K562 (cell line): ENCODE measurements at regions not wholly inside any gene's neighbourhood (a gene's known extent, or its start where the extent isn't known, plus 50 kb on each side); places are given as distances from the start of the nearest gene placed in this dataset.

ENCODE experiments used
- ATAC-seq: fragments of 200-7000 bp; cut with Tn5 transposase; 3 replicates; pipeline ENCODE4 v1.9.1; 2020; ENCODE audit warnings: moderate library complexity
- BruUV-seq: library from RNA; stranded (reverse); fragments of 400-500 nt; replicated peaks from 2 replicates; lab custom pipeline; 2021; lab: Mats Ljungman, UMichigan
- CTCF ChIA-PET: fragments of 300-600 bp; formaldehyde crosslinking; extraction: SDS; loops from one replicate; lab custom pipeline; 2021; ENCODE audit warnings: low intra/inter-chr PET ratio; lab: Yijun Ruan, JAX
- POLR2A ChIA-PET: fragments of 300-600, 350-650 bp; sonication (Branson Sonifier 250); formaldehyde crosslinking; extraction: SDS; loops from one replicate; lab custom pipeline; 2021; ENCODE audit warnings: antibody characterized with exemption, inconsistent platforms; lab: Yijun Ruan, JAX
- DNase-seq, 4 experiments: peaks; one replicate each; pipeline versions ENCODE4 v3.0.0 to v3.0.0-alpha.2; 2011 to 2018; ENCODE audit warnings: low spot score in 3 of 4, mixed read lengths in 3 of 4; ENCODE audit errors: extremely low read depth in 1 of 4
- FAIRE-seq: peaks from 2 replicates; lab custom pipeline; 2011; peaks lifted over from hg19 to GRCh38; lab: Jason Lieb, UNC
- H2AFZ ChIP-seq: 2 replicates; pipeline ENCODE4 v1.6.0; 2011; ENCODE audit warnings: low read depth, low read length, control low read depth, inconsistent platforms
- H3K27ac ChIP-seq: fragments of 200-600 bp; 3 replicates; pipeline ENCODE4 v1.8.0; 2011; ENCODE audit warnings: low read depth, mild to moderate bottlenecking, control low read depth, inconsistent platforms, low read length, moderate library complexity, mixed read lengths; ENCODE audit errors: extremely low read depth
- H3K27me3 ChIP-seq, 2 experiments: fragments of 300-600 bp in 1 of 2; 2 replicates in 1 of 2; 3 replicates in 1 of 2; pipeline versions ENCODE4 v1.6.0 to v1.8.0; 2011; ENCODE audit warnings: inconsistent platforms in 2 of 2, low read length in 2 of 2, mild to moderate bottlenecking in 1 of 2, mixed read lengths in 1 of 2, moderate library complexity in 1 of 2; ENCODE audit not compliant: control insufficient read depth in 2 of 2, insufficient read depth in 2 of 2
- H3K36me3 ChIP-seq: fragments of 300-600 bp; 3 replicates; pipeline ENCODE4 v1.8.0; 2011; ENCODE audit warnings: mild to moderate bottlenecking, low read length, inconsistent platforms; ENCODE audit not compliant: control insufficient read depth, insufficient read depth
- H3K4me1 ChIP-seq, 2 experiments: fragments of 200-600 bp in 1 of 2; replicated peaks in 1 of 2; 2 replicates in 1 of 2; 3 replicates in 1 of 2; pipeline versions ENCODE4 v1.5.1 to v1.8.0; 2011; ENCODE audit warnings: inconsistent platforms in 2 of 2, low read length in 2 of 2, mild to moderate bottlenecking in 1 of 2, mixed read lengths in 1 of 2, moderate library complexity in 1 of 2; ENCODE audit not compliant: control insufficient read depth in 2 of 2, insufficient read depth in 2 of 2
- H3K4me2 ChIP-seq: 2 replicates; pipeline ENCODE4 v1.6.1; 2011; ENCODE audit warnings: low read length, control low read depth, inconsistent platforms, mixed read lengths; ENCODE audit not compliant: insufficient read depth
- H3K4me3 ChIP-seq: fragments of 200-600 bp; sonication (generic), shearing (Covaris generic); 2 replicates; pipeline ENCODE4 v1.5.1; 2016; ENCODE audit warnings: control low read depth, inconsistent platforms
- H3K79me2 ChIP-seq: fragments of 200-600 bp; 3 replicates; pipeline ENCODE4 v1.8.0; 2011; ENCODE audit warnings: low read length, inconsistent platforms; ENCODE audit not compliant: control insufficient read depth, insufficient read depth
- H3K9ac ChIP-seq, 2 experiments: 2 replicates each; pipeline versions ENCODE4 v1.6.0 to v1.6.1; 2011; ENCODE audit warnings: low read depth in 2 of 2, low read length in 2 of 2, control low read depth in 1 of 2, inconsistent platforms in 1 of 2, mild to moderate bottlenecking in 1 of 2, mixed read lengths in 1 of 2; ENCODE audit not compliant: insufficient read depth in 1 of 2
- H3K9me1 ChIP-seq: one replicate; pipeline ENCODE4 v1.6.0; 2011; ENCODE audit warnings: inconsistent platforms, mild to moderate bottlenecking, low read length, moderate library complexity; ENCODE audit not compliant: control insufficient read depth, insufficient read depth
- H3K9me3 ChIP-seq: replicated peaks from 2 replicates; pipeline ENCODE4 v1.5.1; 2011; ENCODE audit warnings: low read depth, low read length, inconsistent platforms; ENCODE audit not compliant: control insufficient read depth, insufficient read depth
- H4K20me1 ChIP-seq: replicated peaks from 2 replicates; pipeline ENCODE4 v1.6.1; 2011; ENCODE audit warnings: low read length, inconsistent platforms, mixed read lengths; ENCODE audit not compliant: control insufficient read depth, insufficient read depth
- BMI1 ChIP-seq: fragments of 150-350 bp; IDR thresholded peaks from 2 replicates; pipeline ENCODE4 v1.6.1; 2014; ENCODE audit warnings: low read length
- FOS ChIP-seq: IDR thresholded peaks from 3 replicates; pipeline ENCODE4 v1.6.1; 2011; ENCODE audit not compliant: insufficient read length; ENCODE audit errors: extremely low read depth
- HNRNPL ChIP-seq: fragments of 200-400 bp; formaldehyde crosslinking; IDR thresholded peaks from 2 replicates; pipeline ENCODE4 v1.6.1; 2017; ENCODE audit warnings: low read depth, mild to moderate bottlenecking, low read length
- TOE1 ChIP-seq, 2 experiments: fragments of 450-650 bp in 1 of 2; sonication (generic) in 1 of 2; formaldehyde crosslinking in 1 of 2; IDR thresholded peaks; 2 replicates each; pipeline versions ENCODE4 v1.7.1 to v1.8.0; 2016 to 2022; ENCODE audit warnings: borderline replicate concordance in 2 of 2, mild to moderate bottlenecking in 2 of 2, antibody characterized with exemption in 1 of 2, inconsistent platforms in 1 of 2, low read depth in 1 of 2, missing genetic modification reagents in 1 of 2, moderate library complexity in 1 of 2
- WGBS: fragments of 100-300 bp; shearing (Covaris generic); methylation state at CpG from one replicate; pipeline ENCODE4 v1.1.6; 2016; ENCODE audit warnings: low coverage, mixed read lengths; ENCODE audit not compliant: insufficient coverage; ENCODE audit errors: missing lambda C conversion rate; 5-methylcytosine and 5-hydroxymethylcytosine counted together
- in situ Hi-C: fragments of 300-500 bp; cut with MboI; formaldehyde crosslinking; loops from 4 replicates; pipeline ENCODE4 v1.15.0; 2018; ENCODE audit warnings: inconsistent platforms, mixed read lengths
- intact Hi-C: fragments of 100-400 bp; cut with micrococcal nuclease; formaldehyde crosslinking; loops from 2 replicates; pipeline ENCODE4 v1.14.2; 2022
- TF ChIP-seq, protein P1 (sequence below): sonication (generic); formaldehyde crosslinking; IDR thresholded peaks from 2 replicates; pipeline ENCODE4 v1.8.1; 2023; ENCODE audit warnings: mild to moderate bottlenecking, missing genetic modification reagents
- TF ChIP-seq, protein P2 (sequence below): fragments of 450-650 bp; formaldehyde crosslinking; IDR thresholded peaks from 2 replicates; pipeline ENCODE4 v1.4.0; 2020; ENCODE audit warnings: mild to moderate bottlenecking

DNA sequence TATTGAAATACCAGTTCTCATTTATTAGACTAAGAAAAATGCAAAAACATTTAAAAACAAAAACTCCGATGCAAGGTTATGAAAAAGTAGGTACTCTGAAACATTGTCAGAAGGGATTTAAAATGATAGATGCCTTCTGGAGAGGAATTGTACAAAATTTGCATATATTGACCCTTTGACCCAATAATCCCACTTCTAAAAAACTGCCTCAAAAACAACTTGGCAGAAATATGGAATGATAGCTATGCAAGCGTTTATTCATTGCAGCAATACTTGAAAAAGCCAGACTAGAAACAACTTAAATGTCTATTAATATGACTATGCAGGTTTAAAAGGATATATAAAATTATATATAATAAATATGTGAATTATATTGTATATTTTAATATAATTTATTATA lies 118.4 kb downstream of the PLK2 start:
- Histone ChIP-seq H3K27ac (no peak overlapping the region), H3K27me3 (no peaks in the 10 kb centered on the region), H3K4me1 (no peaks in the 10 kb centered on the region), H4K20me1 (no peaks in the 10 kb centered on the region), H3K4me3 (no peak overlapping the region), H2AFZ (no peak overlapping the region), H3K4me2 (no peak overlapping the region), H3K9ac (no peak overlapping the region), H3K36me3 (no peaks in the 10 kb centered on the region), H3K9me3 (no peaks in the 10 kb centered on the region), H3K9me1 (no peaks in the 10 kb centered on the region), H3K79me2 (no peaks in the 10 kb centered on the region)
- ChIA-PET CTCF (no interaction called here), POLR2A (no interaction called here)
- DNase-seq = no peak
- 7% methylated on average over 2 of the region's 2 CpGs for WGBS
- no TSS peak for BruUV-seq
- intact Hi-C loops = no loop called here
- TF ChIP-seq, protein P1, sequence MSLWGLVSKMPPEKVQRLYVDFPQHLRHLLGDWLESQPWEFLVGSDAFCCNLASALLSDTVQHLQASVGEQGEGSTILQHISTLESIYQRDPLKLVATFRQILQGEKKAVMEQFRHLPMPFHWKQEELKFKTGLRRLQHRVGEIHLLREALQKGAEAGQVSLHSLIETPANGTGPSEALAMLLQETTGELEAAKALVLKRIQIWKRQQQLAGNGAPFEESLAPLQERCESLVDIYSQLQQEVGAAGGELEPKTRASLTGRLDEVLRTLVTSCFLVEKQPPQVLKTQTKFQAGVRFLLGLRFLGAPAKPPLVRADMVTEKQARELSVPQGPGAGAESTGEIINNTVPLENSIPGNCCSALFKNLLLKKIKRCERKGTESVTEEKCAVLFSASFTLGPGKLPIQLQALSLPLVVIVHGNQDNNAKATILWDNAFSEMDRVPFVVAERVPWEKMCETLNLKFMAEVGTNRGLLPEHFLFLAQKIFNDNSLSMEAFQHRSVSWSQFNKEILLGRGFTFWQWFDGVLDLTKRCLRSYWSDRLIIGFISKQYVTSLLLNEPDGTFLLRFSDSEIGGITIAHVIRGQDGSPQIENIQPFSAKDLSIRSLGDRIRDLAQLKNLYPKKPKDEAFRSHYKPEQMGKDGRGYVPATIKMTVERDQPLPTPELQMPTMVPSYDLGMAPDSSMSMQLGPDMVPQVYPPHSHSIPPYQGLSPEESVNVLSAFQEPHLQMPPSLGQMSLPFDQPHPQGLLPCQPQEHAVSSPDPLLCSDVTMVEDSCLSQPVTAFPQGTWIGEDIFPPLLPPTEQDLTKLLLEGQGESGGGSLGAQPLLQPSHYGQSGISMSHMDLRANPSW (CRISPR knock-in tag) = no peak
- TF ChIP-seq FOS (no peak), HNRNPL (no peak), BMI1 (no peak), TOE1 (IDR thresholded peaks at IDR 0.05; ENCODE audit: borderline replicate concordance) (no peak), TOE1 (CRISPR knock-in tag; IDR thresholded peaks at IDR 0.05; ENCODE audit: borderline replicate concordance, low read depth) (no peak)
- TF ChIP-seq, protein P2, sequence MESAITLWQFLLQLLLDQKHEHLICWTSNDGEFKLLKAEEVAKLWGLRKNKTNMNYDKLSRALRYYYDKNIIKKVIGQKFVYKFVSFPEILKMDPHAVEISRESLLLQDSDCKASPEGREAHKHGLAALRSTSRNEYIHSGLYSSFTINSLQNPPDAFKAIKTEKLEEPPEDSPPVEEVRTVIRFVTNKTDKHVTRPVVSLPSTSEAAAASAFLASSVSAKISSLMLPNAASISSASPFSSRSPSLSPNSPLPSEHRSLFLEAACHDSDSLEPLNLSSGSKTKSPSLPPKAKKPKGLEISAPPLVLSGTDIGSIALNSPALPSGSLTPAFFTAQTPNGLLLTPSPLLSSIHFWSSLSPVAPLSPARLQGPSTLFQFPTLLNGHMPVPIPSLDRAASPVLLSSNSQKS (CRISPR knock-in tag) = no peak
- ATAC-seq = no peak
- in situ Hi-C loops = no loop called here
- FAIRE-seq = no peak
